HepG2 (cell line): ENCODE measurements at regions not wholly inside any gene's neighbourhood (a gene's known extent, or its start where the extent isn't known, plus 50 kb on each side); places are given as distances from the start of the nearest gene placed in this dataset.

Source experiments
- ATAC-seq: fragments of 200-7000 bp; cut with Tn5 transposase; 3 replicates; pipeline ENCODE4 v1.9.1; 2020; ENCODE audit warnings: mild to moderate bottlenecking, moderate library complexity
- BruUV-seq: library from RNA; stranded (reverse); fragments of 400-500 nt; replicated peaks from 2 replicates; lab custom pipeline; 2021; lab: Mats Ljungman, UMichigan
- CTCF ChIA-PET: fragments of 300-600 bp; formaldehyde crosslinking; extraction: SDS; loops from one replicate; lab custom pipeline; 2021; ENCODE audit warnings: low total read pairs, inconsistent platforms, low intra/inter-chr PET ratio; lab: Yijun Ruan, JAX
- POLR2A ChIA-PET: fragments of 350-600 bp; sonication (Branson Sonifier 250); formaldehyde crosslinking; loops from one replicate; lab custom pipeline; 2020; ENCODE audit warnings: antibody characterized with exemption, inconsistent platforms; lab: Yijun Ruan, JAX
- DNase-seq: peaks from one replicate; pipeline ENCODE4 v3.0.0-alpha.2; 2015; ENCODE audit warnings: low spot score
- FAIRE-seq: peaks from 3 replicates; lab custom pipeline; 2011; peaks lifted over from hg19 to GRCh38; lab: Jason Lieb, UNC
- H2AFZ ChIP-seq: one replicate; pipeline ENCODE4 v1.6.1; 2011; ENCODE audit warnings: low read length, inconsistent platforms
- H3K27ac ChIP-seq: fragments of 300-600 bp; 3 replicates; pipeline ENCODE4 v1.8.0; 2011; ENCODE audit warnings: mixed run types, mild to moderate bottlenecking, mixed read lengths, low read length, inconsistent platforms; ENCODE audit not compliant: insufficient read depth; ENCODE audit errors: extremely low read length
- H3K27me3 ChIP-seq, 2 experiments: fragments of 200-600 bp in 1 of 2; 2 replicates in 1 of 2; 3 replicates in 1 of 2; pipeline versions ENCODE4 v1.6.0 to v1.8.0; 2011; ENCODE audit warnings: low read length in 2 of 2, mild to moderate bottlenecking in 2 of 2, moderate library complexity in 2 of 2, inconsistent platforms in 1 of 2; ENCODE audit not compliant: insufficient read depth in 2 of 2, control insufficient read depth in 1 of 2
- H3K36me3 ChIP-seq, 2 experiments: fragments of 200-600 bp in 1 of 2; replicated peaks in 1 of 2; 2 replicates in 1 of 2; 3 replicates in 1 of 2; pipeline versions ENCODE4 v1.5.1 to v1.8.0; 2011; ENCODE audit warnings: low read length in 2 of 2, inconsistent platforms in 1 of 2; ENCODE audit not compliant: insufficient read depth in 2 of 2, control insufficient read depth in 1 of 2
- H3K4me1 ChIP-seq: 2 replicates; pipeline ENCODE4 v1.5.1; 2012; ENCODE audit warnings: low read length, inconsistent platforms; ENCODE audit not compliant: insufficient read depth
- H3K4me2 ChIP-seq: 2 replicates; pipeline ENCODE4 v1.6.0; 2011; ENCODE audit warnings: low read depth, low read length, inconsistent platforms
- H3K4me3 ChIP-seq, 3 experiments: fragments of 200-600 bp in 1 of 3; sonication (generic), shearing (Covaris generic) in 1 of 3; replicated peaks in 1 of 3; 2 replicates each; pipeline ENCODE4 v1.5.1; 2011 to 2016; ENCODE audit warnings: low read length in 3 of 3, inconsistent platforms in 2 of 3, low read depth in 2 of 3, mild to moderate bottlenecking in 2 of 3, control low read depth in 1 of 3, mixed read lengths in 1 of 3; ENCODE audit not compliant: insufficient read depth in 1 of 3
- H3K79me2 ChIP-seq: one replicate; pipeline ENCODE4 v1.6.1; 2011; ENCODE audit warnings: low read length, inconsistent platforms; ENCODE audit not compliant: insufficient read depth
- H3K9ac ChIP-seq: 2 replicates; pipeline ENCODE4 v1.6.0; 2011; ENCODE audit warnings: mild to moderate bottlenecking, low read depth, low read length, inconsistent platforms; ENCODE audit not compliant: insufficient read depth
- H3K9me3 ChIP-seq: 2 replicates; pipeline ENCODE4 v1.5.1; 2012; ENCODE audit warnings: mild to moderate bottlenecking, low read length
- H4K20me1 ChIP-seq: 2 replicates; pipeline ENCODE4 v1.6.0; 2011; ENCODE audit warnings: inconsistent platforms, mild to moderate bottlenecking, low read length, moderate library complexity; ENCODE audit not compliant: insufficient read depth
- CREB1 ChIP-seq, 2 experiments: fragments of 450-650 bp in 1 of 2; IDR thresholded peaks; 2 replicates each; pipeline ENCODE4 v1.6.1; 2016 to 2017; ENCODE audit warnings: control low read depth in 1 of 2, mild to moderate bottlenecking in 1 of 2, missing compliant biosample characterization in 1 of 2, missing genetic modification characterization in 1 of 2
- DNMT3B ChIP-seq: conservative IDR thresholded peaks from 2 replicates; pipeline ENCODE4 v1.6.1; 2016; ENCODE audit warnings: missing biosample characterization, control low read depth
- FOSL2 ChIP-seq: sonication (generic); formaldehyde crosslinking; IDR thresholded peaks from 2 replicates; pipeline ENCODE4 v1.4.0; 2020; ENCODE audit warnings: missing genetic modification reagents
- GMEB2 ChIP-seq: IDR thresholded peaks from 2 replicates; pipeline ENCODE4 v1.6.1; 2016; ENCODE audit warnings: missing biosample characterization, missing genetic modification reagents, low read depth
- NCOA2 ChIP-seq: sonication (generic); formaldehyde crosslinking; IDR thresholded peaks from 2 replicates; pipeline ENCODE4 v1.8.0; 2022; ENCODE audit warnings: inconsistent platforms
- NKX3-1 ChIP-seq: sonication (generic); formaldehyde crosslinking; IDR thresholded peaks from 2 replicates; pipeline ENCODE4 v1.5.0; 2020; ENCODE audit warnings: missing genetic modification reagents
- PRDM15 ChIP-seq: sonication (generic); formaldehyde crosslinking; IDR thresholded peaks from 2 replicates; pipeline ENCODE4 v1.4.0; 2020; ENCODE audit warnings: missing genetic modification reagents
- ZBTB42 ChIP-seq: sonication (generic); formaldehyde crosslinking; IDR thresholded peaks from 2 replicates; pipeline ENCODE4 v1.5.0; 2020; ENCODE audit warnings: mild to moderate bottlenecking, missing genetic modification reagents
- ZNF20 ChIP-seq: sonication (generic); formaldehyde crosslinking; IDR thresholded peaks from 2 replicates; pipeline ENCODE4 v1.4.0; 2020; ENCODE audit warnings: mild to moderate bottlenecking, moderate library complexity, missing genetic modification reagents
- ZNF280D ChIP-seq: sonication (generic); formaldehyde crosslinking; IDR thresholded peaks from 2 replicates; pipeline ENCODE4 v1.5.1; 2020; ENCODE audit warnings: mild to moderate bottlenecking, missing genetic modification reagents
- ZNF333 ChIP-seq: sonication (generic); formaldehyde crosslinking; IDR thresholded peaks from 2 replicates; pipeline ENCODE4 v1.4.0; 2020; ENCODE audit warnings: mild to moderate bottlenecking, missing genetic modification reagents, borderline replicate concordance
- ZNF484 ChIP-seq: sonication (generic); formaldehyde crosslinking; IDR thresholded peaks from 2 replicates; pipeline ENCODE4 v1.5.1; 2020; ENCODE audit warnings: mild to moderate bottlenecking, low read depth, missing genetic modification reagents, borderline replicate concordance
- ZNF543 ChIP-seq: sonication (generic); formaldehyde crosslinking; IDR thresholded peaks from 2 replicates; pipeline ENCODE4 v1.4.0; 2020; ENCODE audit warnings: mild to moderate bottlenecking, missing genetic modification reagents
- ZNF768 ChIP-seq: sonication (generic); formaldehyde crosslinking; IDR thresholded peaks from 2 replicates; pipeline ENCODE4 v1.4.0; 2020; ENCODE audit warnings: missing genetic modification reagents
- WGBS: methylation state at CpG from one replicate; pipeline ENCODE4 v1.1.6; 2017; ENCODE audit warnings: low lambda C conversion rate; 5-methylcytosine and 5-hydroxymethylcytosine counted together
- in situ Hi-C: cut with HindIII; loops from 2 replicates; pipeline ENCODE4 v1.10.0; 2017; ENCODE audit warnings: low pct_unique_long_range_greater_than_20kb; ENCODE audit not compliant: extremely low pct_ligation_motif_present
- intact Hi-C: fragments of 100-400 bp; cut with micrococcal nuclease; formaldehyde crosslinking; loops from one replicate; pipeline ENCODE4 v1.10.0; 2022; ENCODE audit not compliant: unreplicated experiment

GRCh38 chr11:119537306-119538253, 114.6 kb upstream of the THY1 start (continued):
- TF ChIP-seq ZNF280D (CRISPR knock-in tag), result no peak
- TF ChIP-seq ZNF20, result no peak
- no peak for TF ChIP-seq CREB1 (IDR thresholded peaks at IDR 0.05)
- no peak for TF ChIP-seq CREB1 (CRISPR knock-in tag; IDR thresholded peaks at IDR 0.05)
- TF ChIP-seq ZNF768 (CRISPR knock-in tag), result no peak
- TF ChIP-seq DNMT3B (CRISPR knock-in tag), result no peak

GRCh38 chr11:119536801-119537200, 113.8 kb upstream of the THY1 start:
- no peak overlapping the region for H2AFZ ChIP-seq
- ChIA-PET POLR2A (no interaction called here), CTCF (no interaction called here)
- WGBS, result 13% methylated on average over 6 of the region's 6 CpGs
- no peaks in the 10 kb centered on the region for H3K79me2 ChIP-seq
- ATAC-seq (no peak), DNase-seq (no peak), FAIRE-seq (no peak)
- H3K4me1 ChIP-seq, result peaks cover 6% of the 10 kb centered on the region; the same call in 1 of the 2 replicates
- no TSS peak for BruUV-seq
- intact Hi-C loops, result no loop called here
- no peaks in the 10 kb centered on the region for H3K9me3 ChIP-seq
- H3K9ac ChIP-seq, result no peak overlapping the region
- no peak overlapping the region for H3K27ac ChIP-seq
- no peak overlapping the region for H3K4me3 ChIP-seq
- no peaks in the 10 kb centered on the region for H3K36me3 ChIP-seq
- 0 out of 2 replicates have a peak, but pooled peaks cover under 1% of the 10 kb centered on the region for H4K20me1 ChIP-seq
- in situ Hi-C loops, result no loop called here
- no peak overlapping the region for H3K4me2 ChIP-seq
- peaks cover 1 to 30% of the 10 kb centered on the region in 2 experiments; a peak in 4 of 5 replicates for H3K27me3 ChIP-seq
- TF ChIP-seq ZNF484 (CRISPR knock-in tag) (no peak), ZNF333 (no peak), NCOA2 (CRISPR knock-in tag) (no peak), PRDM15 (CRISPR knock-in tag) (no peak), GMEB2 (CRISPR knock-in tag) (no peak), ZNF543 (CRISPR knock-in tag) (no peak), ZBTB42 (CRISPR knock-in tag) (no peak), NKX3-1 (no peak), FOSL2 (CRISPR knock-in tag) (no peak)
